SJCRH30 (cell line): ENCODE measurements at regions not wholly inside any gene's neighbourhood (a gene's known extent, or its start where the extent isn't known, plus 50 kb on each side); places are given as distances from the start of the nearest gene placed in this dataset.
"Not testable (repeated sequence)": the region's sequence is repeated elsewhere in the genome, so short reads cannot be mapped to it uniquely, and the experiment has no call there.

Experiments
- DNase-seq, 2 experiments: peaks; one replicate each; pipeline ENCODE4 v3.0.0-alpha.2; 2015 to 2020
- H3K27ac ChIP-seq: fragments of 250-450 bp; sonication (Bioruptor Pico); 2 replicates; pipeline ENCODE4 v1.5.1; 2020; ENCODE audit warnings: mild to moderate bottlenecking, moderate library complexity
- H3K27me3 ChIP-seq: fragments of 250-450 bp; sonication (Bioruptor Pico); 2 replicates; pipeline ENCODE4 v1.5.1; 2020; ENCODE audit warnings: mild to moderate bottlenecking, moderate library complexity
- H3K36me3 ChIP-seq: fragments of 250-450 bp; sonication (Bioruptor Pico); 2 replicates; pipeline ENCODE4 v1.5.1; 2020; ENCODE audit warnings: mild to moderate bottlenecking, moderate library complexity
- H3K4me1 ChIP-seq: fragments of 250-450 bp; sonication (Bioruptor Pico); 2 replicates; pipeline ENCODE4 v1.5.1; 2020; ENCODE audit warnings: mild to moderate bottlenecking, moderate library complexity
- H3K4me3 ChIP-seq: fragments of 250-450 bp; sonication (Bioruptor Pico); 2 replicates; pipeline ENCODE4 v1.5.1; 2020; ENCODE audit warnings: mild to moderate bottlenecking, moderate library complexity
- H3K9me3 ChIP-seq: fragments of 250-450 bp; sonication (Bioruptor Pico); replicated peaks from 2 replicates; pipeline ENCODE4 v1.5.1; 2020; ENCODE audit warnings: mild to moderate bottlenecking, moderate library complexity

- H3K36me3 ChIP-seq: no peaks in the 10 kb centered on the region
- DNase-seq: no peak
- no peak overlapping the region for H3K4me3 ChIP-seq
- H3K27me3 ChIP-seq: no peaks in the 10 kb centered on the region
- no peaks in the 10 kb centered on the region for H3K9me3 ChIP-seq
- no peak overlapping the region for H3K27ac ChIP-seq
- H3K4me1 ChIP-seq: no peaks in the 10 kb centered on the region
Measured at GRCh38 chr11:15349413-15349812, 234.7 kb downstream of the INSC start.

- H3K4me3 ChIP-seq: no peak overlapping the region
- H3K27me3 ChIP-seq: peaks cover 19% of the 10 kb centered on the region
- H3K27ac ChIP-seq: no peak overlapping the region
- no peaks in the 10 kb centered on the region for H3K4me1 ChIP-seq
- DNase-seq: no peak
- no peaks in the 10 kb centered on the region for H3K36me3 ChIP-seq
- H3K9me3 ChIP-seq: no peaks in the 10 kb centered on the region
Measured at GRCh38 chr11:15361316-15361715, 246.6 kb downstream of the INSC start.

GRCh38 chr11:15365286-15365685 lies 250.6 kb downstream of the INSC start:
- not testable (repeated sequence) for H3K4me1 ChIP-seq, DNase-seq, H3K4me3 ChIP-seq, H3K27ac ChIP-seq, H3K36me3 ChIP-seq, H3K9me3 ChIP-seq
- H3K27me3 ChIP-seq: peaks cover 19% of the 10 kb centered on the region; the same call in 1 of the 2 replicates

GRCh38 chr11:15367695-15368094 lies 253.0 kb downstream of the INSC start:
- H3K9me3 ChIP-seq: no peaks in the 10 kb centered on the region

GRCh38 chr11:15370495-15371147 lies 255.9 kb downstream of the INSC start:
- DNase-seq: no peak
- Histone ChIP-seq H3K36me3 (no peaks in the 10 kb centered on the region), H3K4me1 (no peaks in the 10 kb centered on the region), H3K27ac (no peak overlapping the region), H3K4me3 (no peak overlapping the region), H3K9me3 (no peaks in the 10 kb centered on the region), H3K27me3 (peaks cover 5% of the 10 kb centered on the region; the same call in 1 of the 2 replicates)

More at GRCh38 chr11:15367695-15368094, 253.0 kb downstream of the INSC start:
- H3K4me1 ChIP-seq: no peaks in the 10 kb centered on the region
- DNase-seq: no peak
- H3K4me3 ChIP-seq: no peak overlapping the region
- H3K36me3 ChIP-seq: no peaks in the 10 kb centered on the region
- peaks cover 6% of the 10 kb centered on the region; the same call in 1 of the 2 replicates for H3K27me3 ChIP-seq
- no peak overlapping the region for H3K27ac ChIP-seq

- Histone ChIP-seq H3K27ac (no peak overlapping the region), H3K9me3 (no peaks in the 10 kb centered on the region), H3K27me3 (peaks cover 5% of the 10 kb centered on the region; the same call in 1 of the 2 replicates), H3K36me3 (no peaks in the 10 kb centered on the region), H3K4me3 (no peak overlapping the region), H3K4me1 (no peaks in the 10 kb centered on the region)
- no peak for DNase-seq
Measured at GRCh38 chr11:15371533-15371932, 256.8 kb downstream of the INSC start.

GRCh38 chr11:15374418-15374817 lies 259.7 kb downstream of the INSC start:
- no peak overlapping the region for H3K27ac ChIP-seq
- H3K27me3 ChIP-seq: no peaks in the 10 kb centered on the region
- no peak overlapping the region for H3K4me3 ChIP-seq
- H3K4me1 ChIP-seq: no peaks in the 10 kb centered on the region
- no peaks in the 10 kb centered on the region for H3K36me3 ChIP-seq
- no peaks in the 10 kb centered on the region for H3K9me3 ChIP-seq
- DNase-seq: no peak

- Histone ChIP-seq H3K9me3 (no peaks in the 10 kb centered on the region), H3K27ac (no peak overlapping the region), H3K36me3 (no peaks in the 10 kb centered on the region), H3K4me3 (no peak overlapping the region), H3K27me3 (no peaks in the 10 kb centered on the region), H3K4me1 (no peaks in the 10 kb centered on the region)
- no peak for DNase-seq
Measured at GRCh38 chr11:15378941-15379340, 264.2 kb downstream of the INSC start.

- Histone ChIP-seq H3K27ac (no peak overlapping the region), H3K9me3 (no peaks in the 10 kb centered on the region), H3K4me3 (no peak overlapping the region), H3K4me1 (no peaks in the 10 kb centered on the region), H3K36me3 (no peaks in the 10 kb centered on the region), H3K27me3 (no peaks in the 10 kb centered on the region)
- DNase-seq: no peak
Measured at GRCh38 chr11:15379483-15379882, 264.8 kb downstream of the INSC start.

GRCh38 chr11:15390857-15391256 lies 276.1 kb downstream of the INSC start:
- Histone ChIP-seq H3K36me3 (no peaks in the 10 kb centered on the region), H3K4me3 (no peak overlapping the region), H3K9me3 (no peaks in the 10 kb centered on the region), H3K27me3 (no peaks in the 10 kb centered on the region), H3K4me1 (no peaks in the 10 kb centered on the region), H3K27ac (no peak overlapping the region)
- no peak for DNase-seq

GRCh38 chr11:15396778-15397177 lies 282.1 kb downstream of the INSC start:
- Histone ChIP-seq H3K4me1 (no peaks in the 10 kb centered on the region), H3K4me3 (no peak overlapping the region), H3K36me3 (no peaks in the 10 kb centered on the region), H3K9me3 (no peaks in the 10 kb centered on the region), H3K27me3 (no peaks in the 10 kb centered on the region), H3K27ac (no peak overlapping the region)
- no peak for DNase-seq

- H3K4me1 ChIP-seq: no peaks in the 10 kb centered on the region
- DNase-seq: no peak
- no peak overlapping the region for H3K4me3 ChIP-seq
- no peak overlapping the region for H3K27ac ChIP-seq
- no peaks in the 10 kb centered on the region for H3K36me3 ChIP-seq
- peaks cover 5% of the 10 kb centered on the region; the same call in 1 of the 2 replicates for H3K27me3 ChIP-seq
- no peaks in the 10 kb centered on the region for H3K9me3 ChIP-seq
Measured at GRCh38 chr11:15406851-15407351, 292.2 kb downstream of the INSC start.

- H3K27me3 ChIP-seq: no peaks in the 10 kb centered on the region
- no peaks in the 10 kb centered on the region for H3K36me3 ChIP-seq
- H3K4me3 ChIP-seq: no peak overlapping the region
- DNase-seq: no peak
- no peaks in the 10 kb centered on the region for H3K4me1 ChIP-seq
- no peaks in the 10 kb centered on the region for H3K9me3 ChIP-seq
- H3K27ac ChIP-seq: no peak overlapping the region
Measured at GRCh38 chr11:15412054-15412453, 297.3 kb downstream of the INSC start.

- no peaks in the 10 kb centered on the region for H3K4me1 ChIP-seq
- DNase-seq: no peak
Measured at GRCh38 chr11:15418921-15419320, 304.2 kb downstream of the INSC start.

GRCh38 chr11:15419696-15420095 lies 305.0 kb downstream of the INSC start:
- DNase-seq: no peak
- H3K9me3 ChIP-seq: no peaks in the 10 kb centered on the region
- no peak overlapping the region for H3K27ac ChIP-seq
- no peaks in the 10 kb centered on the region for H3K27me3 ChIP-seq
- H3K4me1 ChIP-seq: no peaks in the 10 kb centered on the region
- no peaks in the 10 kb centered on the region for H3K36me3 ChIP-seq
- H3K4me3 ChIP-seq: no peak overlapping the region

More at GRCh38 chr11:15418921-15419320, 304.2 kb downstream of the INSC start:
- Histone ChIP-seq H3K9me3 (no peaks in the 10 kb centered on the region), H3K27me3 (no peaks in the 10 kb centered on the region), H3K4me3 (no peak overlapping the region), H3K36me3 (no peaks in the 10 kb centered on the region), H3K27ac (no peak overlapping the region)

- H3K27ac ChIP-seq: no peak overlapping the region
- DNase-seq: no peak
- H3K9me3 ChIP-seq: no peaks in the 10 kb centered on the region
- H3K4me1 ChIP-seq: no peaks in the 10 kb centered on the region
- H3K36me3 ChIP-seq: no peaks in the 10 kb centered on the region
- H3K27me3 ChIP-seq: no peaks in the 10 kb centered on the region
- H3K4me3 ChIP-seq: no peak overlapping the region
Measured at GRCh38 chr11:15430381-15430780, 315.7 kb downstream of the INSC start.
